ENCODE measurements at regions not wholly inside any gene's neighbourhood (a gene's known extent, or its start where the extent isn't known, plus 50 kb on each side); places are given as distances from the start of the nearest gene placed in this dataset.
A peak's percentile ranks its signal among the peaks of the same experiment; 100 is the strongest.
"Not testable (repeated sequence)": the region's sequence is repeated elsewhere in the genome, so short reads cannot be mapped to it uniquely, and the experiment has no call there.

DNA sequence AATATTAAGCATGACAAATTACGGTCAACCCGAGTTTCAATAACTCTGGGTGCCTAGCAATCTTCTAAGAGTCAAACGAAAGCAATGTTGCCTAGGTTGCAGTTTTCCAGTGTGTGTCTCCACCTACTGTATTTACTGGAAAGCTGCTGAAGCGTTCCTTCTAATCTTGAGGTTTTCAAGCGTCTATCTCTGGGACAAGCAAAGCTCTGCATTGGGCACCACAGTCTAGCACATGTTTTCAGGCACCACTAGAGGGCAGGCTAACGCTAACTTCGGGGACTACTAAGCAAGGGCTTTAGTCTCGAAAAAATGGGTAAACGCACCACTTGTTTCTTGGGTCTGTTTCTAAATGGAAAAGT, 82.7 kb upstream of the KIF2A start:
- H3K4me3 ChIP-seq (ENCODE audit: low read depth, low read length); POLR2A ChIA-PET; DNase-seq (ENCODE audit: low read depth, low spot score): not testable (repeated sequence)
- CTCF ChIA-PET: interaction anchor here (0.6 to 2.1 kb wide), 3 partner anchors 33 to 135 kb away, joined by 3 to 16 read pairs (median 3); no protein-coding TSS in a partner anchor
- TF ChIP-seq, protein P1, sequence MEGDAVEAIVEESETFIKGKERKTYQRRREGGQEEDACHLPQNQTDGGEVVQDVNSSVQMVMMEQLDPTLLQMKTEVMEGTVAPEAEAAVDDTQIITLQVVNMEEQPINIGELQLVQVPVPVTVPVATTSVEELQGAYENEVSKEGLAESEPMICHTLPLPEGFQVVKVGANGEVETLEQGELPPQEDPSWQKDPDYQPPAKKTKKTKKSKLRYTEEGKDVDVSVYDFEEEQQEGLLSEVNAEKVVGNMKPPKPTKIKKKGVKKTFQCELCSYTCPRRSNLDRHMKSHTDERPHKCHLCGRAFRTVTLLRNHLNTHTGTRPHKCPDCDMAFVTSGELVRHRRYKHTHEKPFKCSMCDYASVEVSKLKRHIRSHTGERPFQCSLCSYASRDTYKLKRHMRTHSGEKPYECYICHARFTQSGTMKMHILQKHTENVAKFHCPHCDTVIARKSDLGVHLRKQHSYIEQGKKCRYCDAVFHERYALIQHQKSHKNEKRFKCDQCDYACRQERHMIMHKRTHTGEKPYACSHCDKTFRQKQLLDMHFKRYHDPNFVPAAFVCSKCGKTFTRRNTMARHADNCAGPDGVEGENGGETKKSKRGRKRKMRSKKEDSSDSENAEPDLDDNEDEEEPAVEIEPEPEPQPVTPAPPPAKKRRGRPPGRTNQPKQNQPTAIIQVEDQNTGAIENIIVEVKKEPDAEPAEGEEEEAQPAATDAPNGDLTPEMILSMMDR (IDR thresholded peaks at IDR 0.05; ENCODE audit: insufficient read depth, low read length, missing control alignments): peak; percentile 18

DNA sequence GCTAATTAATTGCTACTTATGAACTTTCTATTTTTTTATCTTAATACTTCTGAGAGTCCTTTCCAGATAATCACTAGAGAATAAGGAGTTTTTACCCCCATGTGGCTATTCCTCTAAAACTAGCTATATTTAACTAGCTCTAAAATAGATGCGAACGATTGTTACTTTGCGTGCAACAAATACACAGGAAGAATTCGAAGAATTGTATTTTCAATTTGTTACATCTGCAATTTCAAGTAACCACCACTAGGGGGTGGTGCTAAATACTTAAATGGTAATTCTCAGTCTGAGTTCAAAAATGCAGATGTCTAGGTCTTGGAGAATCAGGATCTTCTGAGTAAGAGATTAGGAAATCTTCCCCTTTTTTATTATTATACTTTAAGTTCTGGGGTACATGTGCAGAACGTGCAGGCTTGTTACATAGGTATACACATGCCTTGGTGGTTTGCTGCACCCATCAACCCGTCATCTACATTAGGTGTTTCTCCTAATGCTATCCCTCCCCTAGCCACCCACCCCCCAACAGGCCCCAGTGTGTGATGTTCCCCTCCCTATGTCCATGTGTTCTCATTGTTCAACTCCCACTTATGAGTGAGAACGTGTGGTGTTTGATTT, 80.9 kb upstream of the KIF2A start:
- H3K4me3 ChIP-seq (ENCODE audit: low read depth, low read length); DNase-seq (ENCODE audit: low read depth, low spot score); POLR2A ChIA-PET: not testable (repeated sequence)
- CTCF ChIA-PET: interaction anchor here (0.8 to 2.1 kb wide), 6 partner anchors 8 to 133 kb away, joined by 3 to 16 read pairs (median 6); no protein-coding TSS in a partner anchor

DNA sequence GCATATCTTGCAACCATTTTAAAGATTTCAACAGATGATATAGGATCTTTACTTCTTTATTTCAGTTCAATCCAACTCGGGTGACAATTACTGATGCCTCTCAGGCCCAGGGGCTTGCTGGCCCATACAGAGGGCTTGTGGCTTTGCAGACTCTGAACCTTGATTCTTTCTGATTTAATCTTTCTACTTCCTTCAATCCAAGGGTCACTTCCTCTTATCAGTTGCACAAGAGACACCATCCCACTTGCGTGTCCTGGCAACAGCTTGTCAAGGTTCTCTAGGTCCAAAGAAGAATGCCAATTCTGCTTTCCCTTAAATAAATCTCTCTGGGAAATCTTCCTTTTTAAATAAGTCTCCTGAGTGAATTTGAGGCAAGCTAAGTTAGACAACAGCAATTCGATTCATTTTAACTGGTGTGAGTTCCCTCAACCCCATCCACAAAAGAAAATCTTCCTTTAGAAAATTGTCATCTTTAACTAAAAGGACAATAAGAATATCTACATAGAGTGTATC, 75.1 kb upstream of the KIF2A start:
- DNase-seq (ENCODE audit: low read depth, low spot score); POLR2A ChIA-PET; H3K4me3 ChIP-seq (ENCODE audit: low read depth, low read length); CTCF ChIA-PET: not testable (repeated sequence)

DNA sequence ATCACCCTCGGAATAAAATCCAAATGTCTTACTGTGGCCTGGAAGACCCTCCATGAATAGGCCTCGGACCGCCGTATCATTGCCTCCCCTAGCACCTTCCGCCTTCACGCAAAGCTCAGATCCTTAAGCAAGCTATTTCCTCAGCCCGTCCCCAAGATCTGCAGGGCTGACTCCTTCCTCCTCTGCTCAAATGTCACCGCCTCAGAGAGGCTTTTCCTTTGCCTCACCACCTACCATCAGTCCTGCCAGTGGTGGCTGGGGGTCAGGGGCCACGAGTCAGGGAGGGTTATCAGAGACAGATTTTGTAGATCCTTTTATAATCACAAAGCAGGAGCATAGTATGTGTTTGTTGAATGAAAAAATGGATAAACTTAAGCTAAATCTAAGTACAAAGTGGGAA, 74.4 kb upstream of the KIF2A start:
- DNase-seq (ENCODE audit: low read depth, low spot score): no peak
- POLR2A ChIA-PET: no interaction called here
- TF ChIP-seq, protein P1 (IDR thresholded peaks at IDR 0.05; ENCODE audit: insufficient read depth, low read length, missing control alignments): no peak

DNA sequence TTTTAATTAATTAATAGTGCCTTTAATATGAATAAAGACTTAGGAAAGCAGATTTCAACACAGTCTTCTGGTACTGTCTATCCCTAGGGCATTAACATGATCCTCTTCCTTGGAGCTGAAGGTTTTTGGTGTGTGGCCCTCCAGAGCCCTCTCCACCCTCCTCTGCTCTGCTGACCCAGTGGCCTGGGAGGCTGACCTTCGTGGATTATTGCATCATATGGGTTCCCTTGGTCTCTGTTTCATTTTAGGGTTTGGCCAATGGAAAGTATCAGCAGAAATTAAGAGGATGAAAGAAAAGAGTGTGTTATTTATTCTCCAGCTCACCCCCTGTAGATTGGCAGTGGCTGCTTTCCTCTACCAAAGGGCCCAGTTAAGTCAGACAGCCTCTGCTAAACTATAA, 73.8 kb upstream of the KIF2A start:
- POLR2A ChIA-PET; DNase-seq (ENCODE audit: low read depth, low spot score); H3K4me3 ChIP-seq (ENCODE audit: low read depth, low read length): not testable (repeated sequence)
- CTCF ChIA-PET: interaction anchor here (2.0 kb wide), 1 partner anchor 8 kb away, joined by 6 read pairs; no protein-coding TSS in a partner anchor

More for the DNA sequence above, 74.4 kb upstream of the KIF2A start:
- CTCF ChIA-PET: no interaction called here
- no peak overlapping the region for H3K4me3 ChIP-seq (ENCODE audit: low read depth, low read length)

DNA sequence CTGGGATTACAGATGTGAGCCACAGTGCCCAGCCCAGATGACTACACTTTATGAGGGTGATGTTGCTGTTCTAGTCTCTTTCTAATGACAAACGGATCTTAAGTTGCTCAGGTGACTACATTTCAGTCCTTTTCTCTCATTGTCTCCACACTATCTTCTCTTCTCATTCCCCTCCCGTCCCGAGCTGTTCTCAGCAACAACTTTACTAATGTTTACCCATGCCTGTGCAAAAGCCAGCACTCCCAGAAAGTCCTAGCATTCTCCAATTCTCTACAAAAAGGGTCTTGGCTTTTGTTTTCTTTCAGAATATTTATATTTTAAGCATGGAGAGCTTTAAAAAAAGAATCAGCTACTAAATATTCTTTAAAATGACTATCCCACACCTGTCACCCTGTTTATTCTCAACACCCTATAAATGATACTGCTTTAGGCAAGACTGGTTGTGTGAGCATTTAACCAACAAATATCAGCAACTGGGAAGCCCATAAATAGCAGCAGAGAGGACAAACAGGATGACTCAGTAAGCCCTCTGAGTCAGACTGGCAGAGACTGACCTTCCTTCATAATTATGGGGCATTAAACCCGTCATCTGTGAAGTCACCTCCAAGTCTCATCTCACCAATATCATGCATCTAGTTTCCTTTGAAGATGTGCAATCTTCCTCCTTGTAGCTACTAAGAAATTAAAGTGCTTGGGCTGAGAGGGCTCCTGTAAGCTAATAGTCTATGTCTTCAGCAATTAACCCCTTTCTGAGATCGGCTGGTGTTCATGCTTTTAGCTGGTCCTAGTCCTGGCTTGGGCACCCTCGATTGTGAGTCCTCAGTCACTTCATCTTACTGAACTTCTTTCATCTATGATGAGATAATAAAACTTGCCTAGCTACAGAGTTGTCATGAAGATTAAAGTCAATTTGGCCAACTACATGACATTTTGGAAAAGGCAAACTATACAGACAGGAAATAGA, 72.6 kb upstream of the KIF2A start:
- CTCF ChIA-PET: interaction anchor here (2.0 kb wide), 1 partner anchor 9 kb away, joined by 6 read pairs; no protein-coding TSS in a partner anchor
- DNase-seq (ENCODE audit: low read depth, low spot score); POLR2A ChIA-PET; H3K4me3 ChIP-seq (ENCODE audit: low read depth, low read length): not testable (repeated sequence)

DNA sequence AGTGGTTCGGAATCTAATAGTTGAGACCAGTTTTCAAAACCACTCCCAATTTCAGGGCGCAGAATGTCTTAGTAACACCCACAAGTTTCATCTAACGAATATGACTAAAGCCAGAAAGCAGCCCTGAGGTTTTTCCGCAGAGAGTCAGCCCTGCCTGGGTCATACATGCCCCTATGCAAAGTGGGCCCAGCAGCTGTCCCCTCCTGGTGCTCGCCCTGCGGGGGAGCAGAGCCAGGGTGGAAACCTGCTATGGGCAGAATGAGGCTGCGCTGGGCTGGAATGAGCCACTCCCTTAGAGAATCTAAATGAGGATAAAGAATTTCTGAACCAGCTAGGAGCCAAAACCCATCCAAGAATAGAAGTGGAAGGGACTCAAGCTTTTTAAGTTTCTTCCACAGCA, 69.4 kb upstream of the KIF2A start:
- CTCF ChIA-PET; H3K4me3 ChIP-seq (ENCODE audit: low read depth, low read length); POLR2A ChIA-PET; DNase-seq (ENCODE audit: low read depth, low spot score): not testable (repeated sequence)

DNA sequence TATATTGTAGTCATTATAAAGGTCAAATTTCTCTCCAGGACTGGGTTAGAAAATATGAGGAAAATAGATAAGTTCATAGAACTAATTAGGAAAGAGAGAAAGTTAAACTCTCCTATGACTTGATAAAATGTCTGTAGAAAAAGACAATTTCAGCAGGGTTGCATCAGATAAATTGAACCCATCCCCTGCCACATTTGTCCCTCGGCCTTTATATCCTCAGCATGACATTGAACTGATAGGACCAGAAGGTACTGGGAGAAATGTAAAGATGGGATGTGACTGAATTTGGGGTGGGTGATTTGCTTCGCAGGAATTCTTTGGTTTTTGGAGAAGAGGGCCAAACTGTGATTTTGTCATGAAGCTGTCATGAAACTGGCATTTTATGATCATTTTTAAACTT, 68.1 kb upstream of the KIF2A start:
- CTCF ChIA-PET; POLR2A ChIA-PET; H3K4me3 ChIP-seq (ENCODE audit: low read depth, low read length); DNase-seq (ENCODE audit: low read depth, low spot score): not testable (repeated sequence)

DNA sequence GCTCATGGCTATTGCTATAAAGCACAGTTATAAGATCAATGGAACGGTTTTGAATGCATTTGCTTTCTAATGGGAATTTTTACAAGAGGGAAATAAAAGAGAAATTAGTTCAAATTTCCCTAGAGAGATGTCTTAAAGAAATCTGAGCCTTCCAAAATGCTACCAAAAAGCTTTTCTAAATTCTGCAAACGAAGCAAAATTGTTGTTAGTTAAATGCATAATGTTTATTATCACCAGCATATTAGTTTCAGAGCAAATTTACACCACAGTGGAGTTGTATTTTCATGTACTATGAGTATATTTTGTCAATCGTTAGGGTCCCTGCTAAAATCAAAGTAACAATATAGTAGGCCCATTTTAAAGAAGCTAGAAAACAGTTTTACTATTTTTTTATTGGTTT, 67.4 kb upstream of the KIF2A start:
- POLR2A ChIA-PET; CTCF ChIA-PET; DNase-seq (ENCODE audit: low read depth, low spot score); H3K4me3 ChIP-seq (ENCODE audit: low read depth, low read length): not testable (repeated sequence)

DNA sequence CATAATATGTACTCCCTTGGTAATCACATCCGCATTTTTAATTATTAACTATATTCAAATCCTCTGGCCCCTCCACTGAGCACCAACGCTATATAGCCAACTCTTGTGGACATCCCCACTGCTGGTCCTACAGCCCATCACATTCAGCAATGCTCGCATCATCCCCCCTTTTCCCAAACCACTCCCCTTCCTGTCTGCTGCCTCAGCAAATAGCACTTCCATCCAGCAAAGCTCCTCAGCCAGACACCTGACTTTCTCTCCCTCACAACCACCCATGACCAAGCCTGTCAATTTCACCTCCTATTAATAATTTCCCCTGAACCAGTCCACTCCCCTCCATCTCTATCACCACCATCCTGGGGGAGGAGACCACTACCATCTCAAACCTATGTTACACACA, 65.5 kb upstream of the KIF2A start:
- DNase-seq (ENCODE audit: low read depth, low spot score); CTCF ChIA-PET; POLR2A ChIA-PET; H3K4me3 ChIP-seq (ENCODE audit: low read depth, low read length): not testable (repeated sequence)

DNA sequence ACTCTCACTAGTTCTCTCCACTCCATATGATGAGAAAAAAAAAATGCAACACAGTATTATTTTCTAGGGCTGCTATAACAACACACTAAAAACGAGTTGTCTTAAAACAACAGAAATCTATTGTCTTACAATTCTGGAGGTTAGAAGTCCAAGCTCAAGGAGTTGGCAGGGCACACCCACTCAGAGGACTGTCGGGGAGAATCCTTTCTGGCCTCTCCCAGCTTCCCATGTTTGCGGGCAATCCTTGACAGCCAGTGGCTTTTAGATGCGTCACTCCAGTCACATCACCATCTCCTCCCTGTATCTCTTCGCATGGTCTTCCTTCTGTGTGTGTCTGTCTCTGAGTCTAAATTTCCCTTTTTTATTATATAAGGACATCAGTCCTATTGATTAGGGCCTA, 64.0 kb upstream of the KIF2A start:
- POLR2A ChIA-PET; H3K4me3 ChIP-seq (ENCODE audit: low read depth, low read length); DNase-seq (ENCODE audit: low read depth, low spot score); CTCF ChIA-PET: not testable (repeated sequence)

DNA sequence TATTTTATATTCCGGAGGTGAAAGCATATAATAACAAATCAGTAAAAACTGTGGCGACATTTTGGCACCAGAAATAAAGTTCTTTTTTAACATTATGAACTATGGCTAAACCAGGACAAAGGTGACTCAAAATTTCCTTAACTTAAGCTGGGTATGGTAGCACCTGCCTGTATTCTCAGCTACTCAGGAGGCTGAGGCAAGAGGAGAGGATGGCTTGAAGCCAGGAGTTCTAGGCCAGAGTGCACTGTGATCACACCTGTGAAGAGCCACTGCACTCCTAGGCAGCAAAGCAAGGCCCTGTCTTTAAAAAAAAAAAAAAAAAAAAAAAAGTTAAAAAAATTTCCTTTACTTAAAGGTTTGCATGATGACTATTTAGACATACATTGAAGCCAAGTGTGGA, 63.0 kb upstream of the KIF2A start:
- CTCF ChIA-PET; DNase-seq (ENCODE audit: low read depth, low spot score); POLR2A ChIA-PET; H3K4me3 ChIP-seq (ENCODE audit: low read depth, low read length): not testable (repeated sequence)

DNA sequence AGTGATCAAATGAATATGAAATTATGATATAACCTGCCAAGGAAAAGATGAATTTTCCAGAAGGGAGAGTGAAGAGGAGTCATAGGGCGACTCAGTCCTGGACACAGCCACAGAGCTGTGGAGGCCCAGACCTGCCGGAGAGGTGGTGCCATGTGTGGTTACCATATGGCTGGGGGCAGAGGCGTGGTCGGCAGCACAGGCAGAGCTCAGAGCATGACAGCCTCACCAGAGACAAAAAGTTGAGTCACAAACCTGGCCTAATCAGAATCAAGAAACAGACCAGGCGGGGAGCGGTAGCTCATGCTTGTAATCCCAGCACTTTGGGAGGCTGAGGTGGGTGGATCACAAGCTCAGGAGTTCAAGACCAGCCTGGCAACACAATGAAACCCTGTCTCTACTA, 57.8 kb upstream of the KIF2A start:
- H3K4me3 ChIP-seq (ENCODE audit: low read depth, low read length); POLR2A ChIA-PET; DNase-seq (ENCODE audit: low read depth, low spot score); CTCF ChIA-PET: not testable (repeated sequence)

DNA sequence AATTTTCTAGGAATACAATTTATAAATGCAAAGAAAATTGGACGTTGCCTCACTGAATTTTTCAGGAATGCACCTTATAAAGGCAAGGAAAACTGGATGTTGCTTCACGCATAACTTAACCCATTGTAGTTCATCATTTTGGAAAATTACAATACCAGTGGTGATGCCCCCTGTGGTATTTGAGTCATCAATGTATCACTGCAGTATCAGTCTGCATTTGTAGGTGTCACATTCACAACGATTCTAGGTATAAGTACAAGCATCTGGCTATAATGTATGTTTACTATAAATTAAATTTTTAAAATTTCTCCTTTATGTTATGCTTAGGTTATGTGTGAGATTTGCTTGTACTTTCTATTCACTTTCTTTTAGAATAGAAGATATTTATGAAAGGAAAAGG, 55.9 kb upstream of the KIF2A start:
- POLR2A ChIA-PET: not testable (repeated sequence)

More for the DNA sequence above, 55.9 kb upstream of the KIF2A start:
- CTCF ChIA-PET; H3K4me3 ChIP-seq (ENCODE audit: low read depth, low read length); DNase-seq (ENCODE audit: low read depth, low spot score): not testable (repeated sequence)
